Renal cortical epithelial cell (primary cell): ENCODE measurements at regions not wholly inside any gene's neighbourhood (a gene's known extent, or its start where the extent isn't known, plus 50 kb on each side); places are given as distances from the start of the nearest gene placed in this dataset.

Experiments
- DNase-seq: peaks from one replicate; pipeline ENCODE4 v3.0.0-alpha.2; 2011; ENCODE audit warnings: low read depth

DNA sequence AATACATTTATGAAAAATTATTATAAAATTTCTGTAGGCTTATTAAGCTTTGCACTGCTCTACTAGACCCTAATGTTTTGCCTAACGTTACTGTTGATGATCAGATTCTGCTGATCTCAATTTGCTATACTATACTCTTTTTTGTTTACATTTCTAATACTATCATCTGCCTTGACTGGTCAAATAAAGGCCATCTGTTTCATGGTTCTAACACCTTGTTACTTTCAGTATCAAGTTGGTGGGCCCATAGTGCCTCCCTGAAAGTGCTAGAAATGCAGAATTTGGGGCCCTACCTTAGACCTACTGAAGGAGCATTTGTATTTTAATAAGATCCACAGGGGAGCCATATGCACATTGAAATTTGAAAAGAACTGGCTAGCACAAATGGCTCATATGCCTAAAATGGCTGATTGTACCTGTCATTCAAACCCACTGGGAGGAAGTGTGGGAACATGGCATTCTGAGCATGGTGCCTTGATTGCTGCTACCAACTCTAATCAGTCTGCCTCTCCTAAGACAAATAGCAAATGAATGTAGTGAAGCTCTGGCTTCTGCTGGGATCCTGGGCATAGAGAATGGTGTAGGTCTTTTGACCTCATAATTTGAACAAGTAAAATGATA lies 199.1 kb upstream of the BTBD3 start:
- no peak for DNase-seq

DNA sequence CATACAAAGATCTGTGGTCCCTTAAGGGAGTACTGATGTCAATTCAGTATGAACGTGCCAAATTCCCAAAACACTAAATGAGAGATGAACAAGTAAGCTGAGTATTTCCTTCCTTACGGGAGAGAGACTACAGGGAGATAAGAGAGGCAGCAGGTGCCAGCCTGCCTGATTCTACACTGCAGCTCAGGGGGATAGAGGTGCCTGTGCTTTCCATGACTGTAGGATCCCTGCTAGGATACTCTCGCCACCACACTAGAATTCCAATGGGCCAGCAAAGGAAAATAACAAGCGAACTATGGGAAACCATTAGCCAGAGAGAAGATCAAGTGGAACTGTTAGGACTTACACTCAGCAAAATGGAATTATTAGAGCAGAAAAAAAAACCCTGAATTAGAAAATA lies 198.5 kb upstream of the BTBD3 start:
- DNase-seq = no peak

DNA sequence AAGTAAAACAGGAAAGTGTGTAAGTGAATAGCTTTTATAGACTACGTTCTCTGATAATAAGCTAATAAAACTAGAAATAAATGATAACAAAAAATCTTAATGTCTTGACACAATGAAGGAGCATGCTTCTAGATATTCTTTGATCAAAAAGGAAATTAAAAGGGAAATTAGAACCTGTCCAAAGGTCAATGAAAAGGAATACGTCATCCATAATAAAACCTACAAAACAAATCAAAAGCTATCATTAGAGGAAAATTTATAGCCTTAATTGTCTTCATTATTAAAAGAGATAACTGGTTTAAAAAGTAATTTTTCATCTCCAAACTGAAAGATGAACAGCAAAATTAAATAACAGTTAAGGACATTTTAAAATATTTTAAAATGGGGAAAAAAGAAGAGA lies 196.3 kb upstream of the BTBD3 start:
- no peak for DNase-seq

DNA sequence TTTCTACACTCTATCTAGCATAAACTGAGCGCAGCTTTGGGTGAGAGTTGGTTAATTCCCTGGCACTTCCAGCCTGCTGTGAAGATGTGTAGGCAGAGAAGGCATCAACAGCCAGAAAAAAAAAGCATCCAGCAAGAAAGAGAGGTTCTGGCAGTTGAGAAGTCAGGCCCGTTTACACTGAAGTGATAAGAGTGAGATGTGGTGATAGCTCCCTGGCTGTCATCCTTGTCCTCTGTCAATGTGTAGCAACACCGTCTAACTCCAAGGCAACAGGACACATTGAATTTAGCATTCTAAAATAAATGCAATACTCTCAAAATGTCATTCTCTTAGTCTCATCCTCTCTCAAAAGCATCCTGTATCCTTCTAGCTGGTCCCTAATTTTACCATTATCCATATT lies 193.6 kb upstream of the BTBD3 start:
- no peak for DNase-seq

DNA sequence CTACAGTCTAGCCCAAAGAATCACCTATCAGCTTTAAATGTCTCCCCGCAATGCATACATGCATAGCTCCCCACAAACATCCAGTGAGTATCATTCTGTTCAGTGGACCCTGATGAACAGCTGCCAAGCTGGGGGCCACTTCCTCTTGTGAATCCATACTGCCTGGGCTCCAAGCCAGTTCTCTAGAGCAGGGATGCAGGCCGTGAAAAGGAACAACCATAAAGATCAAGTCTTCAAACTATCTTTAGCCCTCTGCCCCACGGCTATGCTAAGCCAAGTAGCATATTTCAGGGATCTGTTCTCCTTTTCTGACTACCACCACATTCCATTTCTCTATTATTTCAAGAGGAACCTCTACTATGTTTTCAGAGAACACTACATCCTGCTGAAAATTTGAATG lies 191.7 kb upstream of the BTBD3 start:
- DNase-seq = no peak

DNA sequence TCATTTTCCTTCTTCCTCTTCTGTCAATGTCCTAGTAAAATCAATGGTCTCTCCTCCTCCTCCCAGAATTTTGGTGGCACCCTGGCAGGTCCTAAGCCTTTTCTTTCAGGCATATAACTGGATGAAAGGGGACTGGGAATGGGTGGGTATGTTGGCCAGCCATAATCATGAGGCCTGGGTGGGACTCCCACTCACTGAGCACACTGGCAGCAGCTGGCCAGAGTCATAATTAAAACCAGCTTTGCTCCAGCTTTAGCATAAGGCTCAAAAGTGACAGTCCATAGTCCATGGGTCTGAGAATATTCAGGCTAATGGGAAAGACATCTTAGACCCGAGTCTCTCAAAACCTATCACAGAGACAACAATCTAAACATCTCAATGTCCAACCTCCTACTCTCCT lies 190.0 kb upstream of the BTBD3 start:
- DNase-seq = no peak

DNA sequence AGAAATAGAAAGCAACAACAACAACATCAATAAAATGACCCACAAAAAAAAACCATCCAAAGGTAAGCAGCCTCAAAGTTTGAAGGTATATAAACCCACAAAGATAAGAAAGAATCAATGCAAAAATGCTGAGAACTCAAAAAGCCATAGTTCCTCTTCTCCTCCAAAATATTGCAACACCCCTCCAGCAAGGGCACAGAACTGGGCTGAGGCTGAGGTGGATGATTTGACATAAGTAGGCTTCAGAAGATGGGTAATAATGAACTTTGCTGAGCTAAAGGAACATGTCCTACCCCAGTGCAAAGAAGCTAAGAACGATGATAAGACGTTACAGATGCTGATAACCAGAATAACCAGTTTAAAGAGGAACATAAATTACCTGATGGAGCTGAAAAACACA lies 188.8 kb upstream of the BTBD3 start:
- no peak for DNase-seq

DNA sequence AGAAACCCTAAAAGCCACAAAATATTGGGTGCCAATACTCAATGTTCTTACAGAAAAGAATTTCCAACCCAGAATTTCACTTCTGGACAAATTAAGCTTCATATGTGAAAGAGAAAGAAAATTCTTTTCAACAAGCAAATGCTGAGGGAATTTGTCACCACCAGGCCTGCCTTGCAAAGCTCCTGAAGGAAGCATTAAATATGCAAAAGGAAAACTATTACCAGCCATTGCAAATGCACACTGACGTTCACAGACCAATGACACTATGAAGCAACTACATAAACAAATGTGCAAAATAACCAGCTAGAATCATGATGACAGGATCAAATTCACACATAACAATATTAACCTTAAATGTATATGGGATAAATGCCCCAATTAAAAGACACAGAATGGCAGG lies 187.9 kb upstream of the BTBD3 start:
- DNase-seq = no peak

DNA sequence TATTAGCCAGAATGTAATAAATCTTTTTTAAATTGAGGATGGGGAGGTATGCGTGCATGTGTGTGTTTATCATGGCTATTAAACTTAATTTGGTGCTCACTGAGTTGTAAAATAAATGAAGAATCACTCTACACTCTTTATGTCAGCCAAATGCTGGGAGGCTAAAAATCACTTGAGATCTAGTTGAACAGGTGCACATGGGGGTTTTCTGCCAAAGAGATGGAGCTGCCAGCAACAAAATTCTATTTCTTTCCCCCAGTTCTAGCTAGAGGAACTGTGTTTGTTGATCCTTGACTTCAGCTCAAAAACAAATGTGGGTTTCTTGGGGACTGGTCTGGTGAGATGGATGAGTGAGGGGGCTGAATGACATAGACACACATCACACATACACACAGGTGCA lies 183.3 kb upstream of the BTBD3 start:
- DNase-seq = no peak

DNA sequence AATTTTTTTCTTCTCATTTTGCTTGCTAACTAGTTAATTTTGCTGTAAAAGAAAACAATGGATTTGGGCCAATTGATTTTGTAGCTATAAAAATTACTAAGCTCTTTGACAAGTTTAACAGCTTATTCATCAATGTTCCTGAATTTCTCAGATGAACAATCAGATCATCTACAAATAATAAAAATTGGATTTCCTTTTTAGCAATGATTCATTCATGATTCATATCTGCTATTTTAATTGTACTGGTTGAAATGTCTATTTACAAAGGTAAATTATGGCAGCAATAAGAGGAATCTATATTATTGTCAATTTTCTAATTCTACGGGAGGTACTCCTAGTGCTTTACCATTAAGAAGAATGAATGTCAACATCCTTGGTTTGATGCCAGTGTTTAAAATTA lies 178.8 kb upstream of the BTBD3 start:
- no peak for DNase-seq

DNA sequence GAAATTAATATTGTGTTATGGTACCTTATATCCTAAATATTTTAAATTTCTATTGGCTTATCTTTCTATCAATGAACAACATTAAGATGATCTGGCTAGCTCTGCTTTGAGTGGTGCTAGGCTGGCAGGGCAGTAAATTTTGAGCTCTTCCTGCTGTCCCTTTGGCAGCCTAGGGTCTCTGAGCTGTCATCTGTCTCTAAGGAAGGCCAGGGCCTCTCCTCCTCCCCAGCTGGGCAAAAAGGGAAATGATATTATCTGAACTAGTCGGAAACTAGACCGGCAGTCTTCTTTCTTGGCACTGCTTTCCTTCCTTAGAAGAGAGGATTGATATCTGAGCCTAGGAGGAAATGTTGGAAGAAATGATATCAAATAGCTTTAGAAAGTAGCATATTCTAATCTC lies 176.7 kb upstream of the BTBD3 start:
- DNase-seq = no peak

DNA sequence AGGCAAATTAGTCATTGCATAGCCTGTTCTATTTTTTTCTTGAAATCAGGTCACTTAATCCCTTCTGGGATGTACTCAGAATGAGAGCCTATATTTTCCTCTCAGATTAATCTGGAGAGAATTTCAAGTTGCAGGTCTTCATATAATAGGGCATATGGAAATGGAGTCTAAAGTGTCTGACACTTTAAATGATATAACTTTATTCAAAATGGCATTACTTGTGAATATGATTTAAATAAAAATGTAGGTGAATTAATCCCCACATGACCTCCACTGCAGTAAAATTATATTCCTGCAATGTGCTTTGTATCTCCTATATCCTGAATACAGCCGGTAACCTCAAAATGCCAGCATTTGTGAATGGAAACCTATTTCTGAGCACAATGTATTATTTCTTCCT lies 172.5 kb upstream of the BTBD3 start:
- no peak for DNase-seq

DNA sequence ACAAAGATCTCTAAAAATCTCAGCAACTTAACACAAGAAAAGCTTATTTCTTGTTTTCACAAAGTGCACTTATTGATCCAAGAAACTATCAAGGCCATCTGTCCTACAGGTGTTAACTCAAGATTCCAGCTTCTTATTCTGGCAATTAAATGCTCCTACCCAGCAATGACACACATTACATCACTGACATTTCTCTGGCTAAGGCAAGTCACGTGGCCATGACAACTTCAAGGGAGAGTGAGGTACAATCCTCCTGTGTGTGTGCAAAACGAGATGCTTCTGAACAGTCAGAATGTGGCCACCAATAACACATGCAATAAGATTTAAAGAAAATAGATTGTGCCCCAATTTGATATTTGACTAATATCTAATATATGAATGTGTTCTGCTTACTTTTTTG lies 169.3 kb upstream of the BTBD3 start:
- DNase-seq = no peak

DNA sequence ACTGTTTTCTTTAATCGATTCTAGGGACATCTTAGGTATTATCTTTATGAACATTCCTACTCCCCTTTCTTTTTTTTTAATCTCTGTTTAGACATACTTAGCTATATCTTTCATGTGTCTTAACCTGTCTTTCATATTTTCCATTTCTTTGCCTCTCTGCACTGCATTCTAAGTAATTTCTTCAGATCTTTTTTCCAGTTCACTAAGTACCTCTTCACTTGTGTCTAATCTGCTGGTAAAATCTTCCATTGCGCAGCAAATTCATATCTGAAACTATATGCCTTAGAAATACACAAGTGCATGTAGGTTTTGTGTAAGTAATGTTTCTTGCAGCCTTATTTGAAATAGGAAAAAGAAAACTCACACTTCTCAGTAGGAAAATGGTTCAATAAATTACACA lies 165.4 kb upstream of the BTBD3 start:
- no peak for DNase-seq

DNA sequence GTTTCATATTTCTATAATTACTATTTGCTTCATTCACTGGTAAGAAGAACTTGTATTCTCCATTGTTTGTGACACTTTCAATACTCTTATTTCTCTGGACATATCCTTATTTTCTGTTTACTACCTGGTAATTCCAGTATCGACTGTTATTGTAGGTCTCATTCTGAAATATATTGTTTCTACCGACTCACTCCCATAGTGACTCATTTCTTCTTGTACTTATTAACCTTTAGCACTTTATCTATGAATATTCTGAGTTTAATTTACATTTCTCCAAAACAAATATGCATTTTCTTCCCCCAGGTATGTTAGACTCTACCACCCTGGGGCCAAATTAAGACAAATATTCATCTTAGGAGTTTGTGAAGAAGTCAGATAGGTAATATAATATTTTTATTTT lies 164.5 kb upstream of the BTBD3 start:
- peak; percentile 78 for DNase-seq

DNA sequence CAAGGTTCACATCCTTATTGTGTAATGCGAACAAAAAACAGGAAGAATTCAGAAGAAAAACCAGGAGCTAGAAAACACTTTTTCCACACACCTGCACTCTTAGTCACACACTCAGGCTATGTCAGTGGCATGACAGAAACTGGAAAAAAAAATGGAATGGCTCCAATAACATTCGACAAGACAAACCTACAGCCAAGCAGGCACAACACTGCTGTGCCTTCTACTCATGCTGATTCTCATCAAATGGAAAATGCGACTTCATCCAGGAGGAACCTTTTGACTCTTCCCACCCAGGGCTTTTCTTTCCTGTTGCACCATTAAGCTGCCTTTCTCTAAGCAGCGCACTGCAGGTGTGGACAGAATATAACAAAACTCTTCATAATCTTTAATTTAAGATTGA lies 163.2 kb upstream of the BTBD3 start:
- DNase-seq = peak; percentile 62

DNA sequence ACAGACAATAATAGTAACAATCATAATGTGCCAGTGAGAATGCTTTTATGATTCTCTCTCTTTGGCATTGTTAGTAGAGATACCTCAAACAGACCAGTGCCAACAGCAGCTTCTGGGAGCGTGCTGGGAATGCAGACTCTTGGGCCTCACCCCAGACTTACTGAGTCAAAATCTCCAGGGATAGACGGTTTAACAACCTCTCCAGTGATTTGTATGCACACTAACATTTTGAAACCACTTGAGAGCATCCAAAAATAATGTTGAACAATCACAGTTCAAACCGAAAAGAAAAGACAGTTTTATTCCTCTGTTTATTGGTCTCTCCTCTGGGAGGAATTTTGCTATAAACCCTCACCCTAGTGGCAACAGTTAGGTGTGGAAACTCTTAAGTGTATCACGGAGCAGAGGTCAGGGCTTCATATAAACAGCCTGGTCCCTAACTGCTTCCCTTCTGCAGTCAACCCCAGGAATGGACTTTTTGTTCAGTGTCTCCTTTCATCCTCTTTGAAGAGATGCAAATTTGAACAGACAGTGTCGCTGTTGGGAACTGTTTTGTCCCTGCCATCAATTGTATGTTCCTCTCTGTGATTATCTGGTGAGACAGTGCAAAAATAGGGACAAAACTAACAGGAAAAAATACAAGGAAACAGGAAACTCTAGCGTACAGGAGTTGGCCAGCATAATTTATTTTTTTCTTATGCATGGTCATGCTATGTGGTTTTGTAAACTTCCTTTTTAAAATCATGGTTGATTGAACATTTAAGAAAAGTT lies 162.4 kb upstream of the BTBD3 start:
- peak; percentile 83 for DNase-seq

DNA sequence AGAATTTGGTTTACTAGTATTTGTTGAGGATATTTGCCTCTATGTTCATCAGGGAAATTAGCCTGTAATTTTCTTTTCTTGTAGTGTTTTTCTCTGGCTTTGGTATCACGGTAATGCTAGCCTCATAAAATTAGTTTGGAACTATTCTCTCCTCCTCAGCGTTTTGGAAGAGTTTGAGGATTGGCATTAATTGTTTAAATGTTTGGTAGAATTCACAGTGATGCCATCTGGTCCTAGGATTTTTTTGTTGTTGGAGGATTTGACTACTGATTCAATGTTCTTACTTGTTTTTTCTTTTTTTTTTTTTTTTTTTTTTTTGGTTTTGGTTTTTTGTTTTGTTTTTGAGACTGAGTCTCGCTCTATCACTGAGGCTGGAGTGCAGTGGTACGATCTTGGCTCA lies 156.2 kb upstream of the BTBD3 start:
- no peak for DNase-seq

DNA sequence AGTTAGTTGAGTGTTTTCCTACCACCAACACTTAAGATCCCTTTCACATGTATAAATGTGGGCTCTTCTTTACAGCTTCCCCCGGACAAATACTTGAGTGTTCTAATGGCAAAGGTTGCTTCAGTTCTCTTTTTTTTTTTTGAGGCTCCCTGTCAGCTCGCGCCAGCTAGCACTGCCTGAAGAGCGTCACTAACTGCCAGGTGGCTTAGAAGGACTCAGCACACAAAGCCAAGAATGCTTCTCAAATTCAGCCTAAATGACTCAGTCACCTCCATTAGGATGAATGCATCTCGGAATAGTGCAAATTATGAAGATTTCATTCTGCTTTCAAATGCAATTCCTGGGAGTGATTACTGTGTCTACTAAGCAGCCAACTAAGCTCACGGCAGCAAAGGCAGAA lies 150.7 kb upstream of the BTBD3 start:
- peak; percentile 50 for DNase-seq

DNA sequence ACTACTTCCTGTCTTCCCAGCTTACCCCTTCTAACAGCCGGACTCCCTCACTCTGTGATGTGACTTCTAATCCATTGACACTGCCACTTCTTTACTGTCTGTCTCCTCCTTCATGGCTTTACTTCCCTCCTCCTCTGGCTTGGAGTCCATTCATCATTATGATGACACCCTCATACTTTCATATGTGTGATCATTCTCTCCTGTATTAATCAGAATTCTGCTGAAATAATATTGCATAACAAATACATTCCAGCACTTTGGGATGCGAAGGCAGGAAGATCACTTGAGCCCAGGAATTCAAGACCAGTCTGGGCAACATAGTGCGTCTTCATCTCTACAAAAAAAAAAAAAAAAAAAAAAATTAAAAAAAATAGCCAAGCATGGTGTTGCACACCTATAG lies 147.9 kb upstream of the BTBD3 start:
- no peak for DNase-seq

DNA sequence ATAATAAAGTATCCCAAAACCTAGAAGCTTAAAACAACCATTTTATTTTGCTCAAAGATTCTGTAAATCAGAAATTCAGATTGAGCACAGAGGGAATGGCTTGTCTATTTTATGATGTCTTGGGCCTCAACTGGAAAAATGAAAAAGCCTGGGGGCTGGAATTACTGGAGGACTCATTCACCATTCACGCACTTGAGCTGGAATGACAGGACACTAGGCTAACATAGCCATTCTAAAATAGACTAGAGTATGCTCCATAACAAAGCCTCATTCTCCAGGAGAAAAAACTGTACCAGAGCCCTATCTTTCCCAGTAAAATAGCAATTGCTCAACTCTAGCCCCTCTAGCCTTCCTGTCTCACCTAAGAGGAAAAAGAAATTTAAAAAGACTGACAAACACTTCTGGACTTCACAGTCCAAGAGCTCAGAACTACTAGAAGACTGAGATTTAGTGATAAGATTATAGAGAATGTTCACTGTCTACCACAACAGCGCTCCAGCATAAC lies 145.4 kb upstream of the BTBD3 start:
- no peak for DNase-seq

DNA sequence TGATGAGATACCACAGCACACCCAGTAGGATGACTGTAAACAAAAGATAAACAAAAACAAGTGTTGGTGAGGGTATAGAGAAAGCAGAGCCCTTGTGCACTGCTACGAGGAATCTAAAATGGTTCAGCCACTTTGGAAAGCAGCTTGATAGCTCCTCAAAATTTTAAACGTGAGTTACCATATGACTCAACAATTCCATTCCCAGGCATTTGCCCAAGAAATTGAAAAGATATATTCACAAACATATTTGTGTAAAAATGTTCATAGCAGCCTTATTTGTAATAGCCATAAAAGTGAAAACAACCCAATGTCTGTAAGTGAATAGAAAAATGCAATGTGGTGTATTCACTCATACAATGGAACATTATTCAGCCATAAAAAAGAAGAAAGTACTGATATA lies 141.0 kb upstream of the BTBD3 start:
- DNase-seq = no peak

DNA sequence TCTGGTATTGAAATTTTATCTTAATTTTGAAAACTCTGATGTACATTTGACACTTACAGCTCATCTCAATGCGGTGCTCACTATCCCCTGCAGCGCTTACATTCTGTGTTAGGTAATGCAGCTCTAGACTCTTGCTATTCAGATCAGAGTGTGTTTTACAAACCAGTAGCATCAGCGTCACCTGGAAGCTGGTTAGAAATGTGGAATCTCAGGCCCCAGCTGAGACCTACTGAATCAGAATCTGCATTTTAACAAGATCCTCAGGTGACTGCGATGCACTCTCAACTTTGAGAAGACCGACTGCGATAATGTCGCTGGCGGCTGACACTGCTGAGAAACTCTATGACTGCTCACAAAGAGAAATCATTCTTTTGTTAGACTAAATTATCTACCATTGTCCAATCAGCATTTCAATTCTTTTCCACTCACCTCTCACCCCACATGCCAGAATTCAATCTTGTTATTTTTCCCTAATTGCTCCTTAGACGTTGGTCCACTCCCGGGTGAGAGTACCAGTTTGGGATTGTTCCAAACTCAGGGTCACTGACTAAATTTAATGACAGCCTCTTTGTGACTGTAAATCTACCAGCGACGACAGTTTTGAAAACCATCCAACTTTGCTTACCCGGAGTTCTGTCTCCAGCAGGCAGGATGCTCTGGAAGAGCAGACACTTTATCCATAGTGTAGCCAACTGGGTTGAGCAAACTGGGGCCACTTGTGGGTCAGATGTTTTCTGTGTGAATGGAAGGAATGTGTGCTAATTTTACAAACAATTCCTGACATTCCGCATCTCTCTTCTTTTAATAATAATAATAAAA lies 140.1 kb upstream of the BTBD3 start:
- DNase-seq = no peak
